HL-60 (cell line): ENCODE measurements at regions not wholly inside any gene's neighbourhood (a gene's known extent, or its start where the extent isn't known, plus 50 kb on each side); places are given as distances from the start of the nearest gene placed in this dataset.
"Not testable (repeated sequence)": the region's sequence is repeated elsewhere in the genome, so short reads cannot be mapped to it uniquely, and the experiment has no call there.

ENCODE experiments used
- DNase-seq, 2 experiments: peaks; one replicate each; pipeline ENCODE4 v3.0.0-alpha.2; 2010 to 2020; ENCODE audit warnings: low read depth in 1 of 2, low spot score in 1 of 2
- H3K27ac ChIP-seq: fragments of 250-450 bp; sonication (Bioruptor Pico); replicated peaks from 2 replicates; pipeline ENCODE4 v1.5.1; 2020; ENCODE audit warnings: mild to moderate bottlenecking, moderate library complexity
- H3K27me3 ChIP-seq: fragments of 250-450 bp; sonication (Bioruptor Pico); 2 replicates; pipeline ENCODE4 v1.5.1; 2021; ENCODE audit warnings: mild to moderate bottlenecking, moderate library complexity; ENCODE audit not compliant: insufficient read depth, poor library complexity, severe bottlenecking
- H3K4me3 ChIP-seq: replicated peaks from 2 replicates; pipeline ENCODE4 v1.5.1; 2011; ENCODE audit warnings: mild to moderate bottlenecking, control low read depth, low read length; ENCODE audit not compliant: insufficient read depth
- CTCF ChIP-seq: IDR thresholded peaks from one replicate; pipeline ENCODE4 v1.5.1; 2011; ENCODE audit warnings: low read length, control low read depth, inconsistent platforms; ENCODE audit not compliant: insufficient read depth
- GABPA ChIP-seq: IDR thresholded peaks from 2 replicates; pipeline ENCODE4 v1.6.1; 2012; ENCODE audit warnings: low read depth
- POLR2AphosphoS5 ChIP-seq: IDR thresholded peaks from 2 replicates; pipeline ENCODE4 v1.6.1; 2012; ENCODE audit warnings: low read depth
- REST ChIP-seq: IDR thresholded peaks from 2 replicates; pipeline ENCODE4 v1.6.1; 2012; ENCODE audit warnings: low read depth; ENCODE audit not compliant: insufficient replicate concordance
- SPI1 ChIP-seq: IDR thresholded peaks from 2 replicates; pipeline ENCODE4 v1.6.1; 2012; ENCODE audit warnings: low read depth, mild to moderate bottlenecking, borderline replicate concordance

DNA sequence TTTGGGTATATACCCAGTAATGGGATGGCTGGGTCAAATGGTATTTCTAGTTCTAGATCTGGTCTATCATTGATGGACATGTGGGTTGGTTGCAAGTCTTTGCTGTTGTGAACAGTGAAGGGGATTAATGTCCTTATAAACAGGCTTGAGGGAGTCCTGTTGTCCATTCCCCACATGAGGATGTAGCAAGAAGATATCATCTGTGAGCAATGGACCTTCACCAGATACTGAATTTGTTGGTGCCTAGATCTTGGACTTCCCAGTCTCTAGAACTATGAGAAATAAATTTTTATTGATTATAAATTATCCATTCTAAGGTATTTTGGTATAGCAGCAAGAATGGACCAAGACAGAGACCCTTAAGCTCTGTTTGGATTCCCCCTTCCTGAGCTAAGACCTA lies 72.2 kb upstream of the RELN start:
- Histone ChIP-seq H3K4me3 (no peak overlapping the region), H3K27ac (no peak overlapping the region), H3K27me3 (no peaks in the 10 kb centered on the region)
- no peak for DNase-seq
- no peak for TF ChIP-seq GABPA
- TF ChIP-seq POLR2AphosphoS5, result no peak
- TF ChIP-seq SPI1, result no peak
- TF ChIP-seq CTCF, result no peak
- no peak for TF ChIP-seq REST

DNA sequence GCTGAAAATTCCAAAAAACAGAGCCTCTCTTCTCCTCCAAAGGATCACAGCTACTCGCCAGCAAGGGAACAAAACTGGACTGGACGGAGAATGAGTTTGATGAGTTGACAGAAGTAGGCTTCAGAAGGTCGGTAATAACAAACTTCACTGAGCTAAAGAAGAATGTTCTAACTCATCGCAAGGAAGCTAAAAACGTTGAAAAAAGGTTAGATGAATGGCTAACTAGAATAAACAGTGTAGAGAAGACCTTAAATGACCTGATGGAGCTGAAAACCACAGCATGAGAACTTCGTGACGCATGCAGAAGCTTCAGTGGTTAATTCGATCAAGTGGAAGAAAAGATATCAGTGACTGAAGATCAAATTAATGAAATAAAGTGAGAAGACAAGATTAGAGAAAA lies 70.4 kb upstream of the RELN start:
- DNase-seq, H3K4me3 ChIP-seq, H3K27ac ChIP-seq: not testable (repeated sequence)

DNA sequence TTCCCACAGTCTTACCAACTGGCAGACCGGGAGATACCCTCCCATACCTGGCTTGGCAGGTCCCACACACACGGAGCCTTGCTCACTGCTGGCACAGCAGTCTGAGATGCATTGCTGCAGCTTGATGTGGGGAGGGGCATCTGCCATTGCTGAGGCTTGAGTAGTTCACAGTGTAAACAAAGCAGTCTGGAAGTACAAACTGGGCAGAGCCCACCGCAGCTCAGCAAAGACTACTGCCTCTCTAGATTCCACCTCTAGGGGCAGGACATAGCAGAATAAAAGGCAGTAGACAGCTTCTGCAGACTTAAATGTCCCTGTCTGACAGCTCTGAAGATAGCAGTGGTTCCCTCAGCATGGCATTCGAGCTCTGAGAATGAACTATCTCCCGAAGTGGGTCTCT lies 69.6 kb upstream of the RELN start:
- H3K27me3 ChIP-seq, result no peaks in the 10 kb centered on the region
- TF ChIP-seq POLR2AphosphoS5 (no peak), CTCF (no peak), GABPA (no peak), REST (no peak), SPI1 (no peak)
- DNase-seq, result no peak

More for the DNA sequence above, 70.4 kb upstream of the RELN start:
- not testable (repeated sequence) for H3K27me3 ChIP-seq

DNA sequence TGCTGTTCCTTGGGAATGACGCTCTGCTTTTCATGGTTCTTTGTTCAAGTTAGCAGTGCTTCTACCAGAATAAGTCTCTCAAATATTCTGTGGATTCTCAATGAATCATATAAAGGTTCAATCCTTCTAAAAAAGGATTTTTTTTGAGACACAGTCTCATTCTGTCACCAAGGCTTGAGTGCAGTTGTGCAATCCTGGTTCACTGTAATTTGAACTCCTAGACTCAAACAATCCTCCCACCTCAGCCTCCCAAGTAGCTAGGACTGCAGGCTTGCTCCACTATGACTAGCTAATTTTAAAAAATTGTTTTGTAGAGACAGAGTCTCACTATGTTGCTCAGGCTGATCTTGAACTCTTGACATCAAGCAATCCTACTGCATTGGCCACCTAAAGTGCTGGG lies 64.9 kb upstream of the RELN start:
- Histone ChIP-seq H3K4me3 (no peak overlapping the region), H3K27ac (no peak overlapping the region), H3K27me3 (no peaks in the 10 kb centered on the region)
- DNase-seq, result no peak
- TF ChIP-seq SPI1, result no peak
- no peak for TF ChIP-seq POLR2AphosphoS5
- no peak for TF ChIP-seq GABPA
- no peak for TF ChIP-seq REST
- TF ChIP-seq CTCF, result no peak

More for the DNA sequence above, 69.6 kb upstream of the RELN start:
- no peak overlapping the region for H3K4me3 ChIP-seq
- no peak overlapping the region for H3K27ac ChIP-seq
